ENCODE measurements at regions not wholly inside any gene's neighbourhood (a gene's known extent, or its start where the extent isn't known, plus 50 kb on each side); places are given as distances from the start of the nearest gene placed in this dataset.

GRCh38 chr4:162442128-162442527, 278.3 kb upstream of the FSTL5 start:
- H3K27me3 Mint-ChIP-seq (ENCODE audit: low read depth, poor library complexity) = no peaks in the 10 kb centered on the region
- TF ChIP-seq CTCF (IDR thresholded peaks at IDR 0.05) = no peak
- H3K4me3 Mint-ChIP-seq = no peak overlapping the region
- no peaks in the 10 kb centered on the region for H3K9me3 Mint-ChIP-seq
- H3K27ac Mint-ChIP-seq = no peak overlapping the region
- H3K36me3 Mint-ChIP-seq (ENCODE audit: low read depth) = no peaks in the 10 kb centered on the region
- H3K4me1 Mint-ChIP-seq = no peaks in the 10 kb centered on the region
- no peak for DNase-seq

GRCh38 chr4:162422312-162422711, 258.5 kb upstream of the FSTL5 start:
- H3K4me3 Mint-ChIP-seq = no peak overlapping the region
- no peak for TF ChIP-seq CTCF (IDR thresholded peaks at IDR 0.05)
- no peak for DNase-seq
- H3K4me1 Mint-ChIP-seq = no peaks in the 10 kb centered on the region
- H3K36me3 Mint-ChIP-seq (ENCODE audit: low read depth) = no peaks in the 10 kb centered on the region
- no peaks in the 10 kb centered on the region for H3K9me3 Mint-ChIP-seq
- H3K27me3 Mint-ChIP-seq (ENCODE audit: low read depth, poor library complexity) = peaks cover 7% of the 10 kb centered on the region
- H3K27ac Mint-ChIP-seq = no peak overlapping the region

- DNase-seq = no peak
- no peak for TF ChIP-seq CTCF (IDR thresholded peaks at IDR 0.05)
- Mint-ChIP-seq H3K4me3 (no peak overlapping the region), H3K27me3 (ENCODE audit: low read depth, poor library complexity) (no peaks in the 10 kb centered on the region), H3K4me1 (no peaks in the 10 kb centered on the region), H3K27ac (no peak overlapping the region), H3K36me3 (ENCODE audit: low read depth) (no peaks in the 10 kb centered on the region), H3K9me3 (no peaks in the 10 kb centered on the region)
These were observed 247.1 kb upstream of the FSTL5 start for GRCh38 chr4:162410854-162411253.

- DNase-seq = no peak
- Mint-ChIP-seq H3K4me1 (no peaks in the 10 kb centered on the region), H3K9me3 (no peaks in the 10 kb centered on the region), H3K4me3 (no peak overlapping the region), H3K27ac (no peak overlapping the region), H3K27me3 (ENCODE audit: low read depth, poor library complexity) (no peaks in the 10 kb centered on the region), H3K36me3 (ENCODE audit: low read depth) (no peaks in the 10 kb centered on the region)
- no peak for TF ChIP-seq CTCF (IDR thresholded peaks at IDR 0.05)
These were observed 245.2 kb upstream of the FSTL5 start for GRCh38 chr4:162409048-162409447.

GRCh38 chr4:162408309-162408708, 244.5 kb upstream of the FSTL5 start:
- Mint-ChIP-seq H3K36me3 (ENCODE audit: low read depth) (no peaks in the 10 kb centered on the region), H3K27ac (no peak overlapping the region), H3K27me3 (ENCODE audit: low read depth, poor library complexity) (no peaks in the 10 kb centered on the region), H3K4me1 (no peaks in the 10 kb centered on the region), H3K9me3 (no peaks in the 10 kb centered on the region), H3K4me3 (no peak overlapping the region)
- TF ChIP-seq CTCF (IDR thresholded peaks at IDR 0.05) = no peak
- no peak for DNase-seq

GRCh38 chr4:162406637-162407365, 243.0 kb upstream of the FSTL5 start:
- no peaks in the 10 kb centered on the region for H3K36me3 Mint-ChIP-seq (ENCODE audit: low read depth)
- H3K4me1 Mint-ChIP-seq = no peaks in the 10 kb centered on the region
- H3K4me3 Mint-ChIP-seq = no peak overlapping the region
- no peak for DNase-seq
- no peak overlapping the region for H3K27ac Mint-ChIP-seq
- H3K27me3 Mint-ChIP-seq (ENCODE audit: low read depth, poor library complexity) = no peaks in the 10 kb centered on the region
- no peaks in the 10 kb centered on the region for H3K9me3 Mint-ChIP-seq
- no peak for TF ChIP-seq CTCF (IDR thresholded peaks at IDR 0.05)

Data from nephron progenitor cell (in vitro differentiated cells).